B cell (primary cell): ENCODE measurements at regions not wholly inside any gene's neighbourhood (a gene's known extent, or its start where the extent isn't known, plus 50 kb on each side); places are given as distances from the start of the nearest gene placed in this dataset.

Experiments
- ATAC-seq: fragments of 200-7000 bp; cut with Tn5 transposase; one replicate; pipeline ENCODE4 v1.10.0; 2021; ENCODE audit warnings: low read depth, mild to moderate bottlenecking, moderate number of reproducible peaks, moderate library complexity
- CTCF ChIA-PET: fragments of 350-600 bp; sonication (Branson Sonifier 250); formaldehyde crosslinking; loops from one replicate; lab custom pipeline; 2021; ENCODE audit warnings: antibody characterized with exemption, inconsistent platforms; lab: Charles Lee
- POLR2A ChIA-PET: fragments of 350-600 bp; sonication (Branson Sonifier 250); formaldehyde crosslinking; loops from one replicate; lab custom pipeline; 2021; ENCODE audit warnings: antibody characterized with exemption; lab: Charles Lee
- DNase-seq: peaks from one replicate; pipeline ENCODE4 v3.0.0; 2013
- H2AFZ ChIP-seq: 2 replicates; pipeline ENCODE4 v1.6.1; 2012; ENCODE audit warnings: mild to moderate bottlenecking, low read depth, low read length; ENCODE audit not compliant: insufficient read depth, poor library complexity, severe bottlenecking
- H3K27ac ChIP-seq, 2 donors: 1 replicate in 1 of 2; 2 replicates in 1 of 2; pipeline ENCODE4 v1.5.1; 2012 to 2013; ENCODE audit warnings: low read length in 2 of 2, mild to moderate bottlenecking in 2 of 2, moderate library complexity in 1 of 2
- H3K27me3 ChIP-seq, 4 experiments: fragments of 200-600 bp in 1 of 4; sonication (generic) in 1 of 4; replicated peaks in 1 of 4; 1 replicate in 2 of 4; 2 replicates in 2 of 4; pipeline versions ENCODE4 v1.6.1 to v1.7.0; 2013 to 2016; ENCODE audit warnings: low read length in 3 of 4, mild to moderate bottlenecking in 2 of 4, mixed read lengths in 1 of 4, moderate library complexity in 1 of 4; ENCODE audit not compliant: insufficient read depth in 4 of 4, control insufficient read depth in 3 of 4; ENCODE audit errors: control extremely low read depth in 1 of 4
- H3K36me3 ChIP-seq, 2 experiments: replicated peaks in 1 of 2; 1 replicate in 1 of 2; 2 replicates in 1 of 2; pipeline versions ENCODE4 v1.6.1 to v1.7.1; 2013; ENCODE audit warnings: low read length in 1 of 2; ENCODE audit not compliant: insufficient read depth in 2 of 2, control insufficient read depth in 1 of 2; ENCODE audit errors: control extremely low read depth in 1 of 2, extremely low read depth in 1 of 2
- H3K4me1 ChIP-seq, 2 donors: fragments of 200-600 bp in 1 of 2; sonication (generic) in 1 of 2; 1 replicate in 1 of 2; 2 replicates in 1 of 2; pipeline versions ENCODE4 v1.5.1 to v1.6.1; 2013 to 2017; ENCODE audit warnings: low read length in 2 of 2; ENCODE audit not compliant: control insufficient read depth in 2 of 2, insufficient read depth in 2 of 2
- H3K4me2 ChIP-seq: replicated peaks from 2 replicates; pipeline ENCODE3; 2012; ENCODE audit warnings: mild to moderate bottlenecking, low read depth, low read length; ENCODE audit not compliant: poor library complexity, severe bottlenecking
- H3K4me3 ChIP-seq, 5 experiments: fragments of 200-600 bp in 1 of 5; sonication (generic) in 1 of 5; 1 replicate in 3 of 5; 2 replicates in 2 of 5; pipeline versions ENCODE4 v1.5.1 to v1.7.0; 2011 to 2016; ENCODE audit warnings: low read length in 4 of 5, mild to moderate bottlenecking in 4 of 5, low read depth in 2 of 5, control low read depth in 1 of 5, moderate library complexity in 1 of 5; ENCODE audit not compliant: insufficient read depth in 1 of 5; ENCODE audit errors: control extremely low read depth in 1 of 5, extremely low read depth in 1 of 5
- H3K79me2 ChIP-seq: fragments of 200-600 bp; sonication (generic); one replicate; pipeline ENCODE4 v1.6.0; 2016; ENCODE audit warnings: low read length; ENCODE audit not compliant: control insufficient read depth, insufficient read depth
- H3K9ac ChIP-seq: fragments of 200-600 bp; sonication (generic); 2 replicates; pipeline ENCODE4 v1.6.1; 2017; ENCODE audit warnings: mild to moderate bottlenecking, low read length, moderate library complexity
- H3K9me3 ChIP-seq, 3 donors: one replicate each; pipeline versions ENCODE4 v1.6.1 to v1.7.1; 2013; ENCODE audit warnings: low read length in 2 of 3; ENCODE audit not compliant: control insufficient read depth in 2 of 3, insufficient read depth in 1 of 3; ENCODE audit errors: control extremely low read depth in 1 of 3
- H4K20me1 ChIP-seq: 2 replicates; pipeline ENCODE4 v1.6.0; 2012; ENCODE audit warnings: mild to moderate bottlenecking, low read length; ENCODE audit not compliant: insufficient read depth, control insufficient read depth, poor library complexity, severe bottlenecking
- H3K27ac Mint-ChIP-seq: one replicate; pipeline ENCODE4 v1.8.0; 2021; ENCODE audit warnings: mixed read lengths
- H3K27me3 Mint-ChIP-seq: one replicate; pipeline ENCODE4 v1.8.0; 2021; ENCODE audit warnings: mixed read lengths
- H3K4me1 Mint-ChIP-seq: one replicate; pipeline ENCODE4 v1.8.0; 2021; ENCODE audit warnings: mixed read lengths
- H3K4me3 Mint-ChIP-seq: one replicate; pipeline ENCODE4 v1.8.0; 2021; ENCODE audit warnings: mixed read lengths
- H3K9me3 Mint-ChIP-seq: one replicate; pipeline ENCODE4 v1.8.0; 2022; ENCODE audit warnings: mixed read lengths; ENCODE audit not compliant: insufficient read depth
- EZH2 ChIP-seq: IDR thresholded peaks from 2 replicates; pipeline ENCODE4 v1.6.1; 2012; ENCODE audit warnings: borderline replicate concordance, low read depth, mild to moderate bottlenecking, moderate library complexity, low read length; ENCODE audit not compliant: insufficient read depth, poor library complexity, severe bottlenecking
- WGBS: methylation state at CpG from one replicate; pipeline ENCODE4 v1.1.5; 2013; ENCODE audit warnings: missing lambda C conversion rate; ENCODE audit not compliant: insufficient coverage; 5-methylcytosine and 5-hydroxymethylcytosine counted together
- intact Hi-C: fragments of 100-400 bp; cut with micrococcal nuclease; formaldehyde crosslinking; loops from one replicate; pipeline ENCODE4 v1.10.0; 2022
- TF ChIP-seq, protein P1 (sequence below): fragments of 200-600 bp; IDR thresholded peaks from one replicate; pipeline ENCODE4 v1.8.0; 2022; ENCODE audit warnings: antibody characterized with exemption, mild to moderate bottlenecking

DNA sequence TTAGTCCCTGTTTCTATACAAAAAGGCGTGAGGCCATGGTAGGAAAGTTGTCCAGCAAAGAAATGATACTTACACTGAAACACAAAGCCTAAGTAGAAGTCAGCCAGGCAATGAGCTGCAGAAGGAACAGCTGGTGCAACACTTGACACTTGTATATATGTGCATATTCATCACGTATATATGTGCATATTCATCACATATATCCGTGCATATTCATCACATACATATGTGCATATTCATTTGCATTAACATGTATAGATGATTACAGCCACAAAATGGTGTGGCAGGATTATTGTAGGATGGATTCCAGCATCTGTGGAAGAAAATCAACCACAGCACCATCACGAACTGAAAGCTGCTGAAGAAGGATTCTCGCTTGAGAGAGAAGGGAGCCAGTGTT is 189.0 kb upstream of the RGS18 start:
- Histone ChIP-seq H3K27ac (no peak overlapping the region), H4K20me1 (no peaks in the 10 kb centered on the region), H3K36me3 (no peaks in the 10 kb centered on the region), H3K9me3 (peaks cover 0 to 2% (median 0%) of the 10 kb centered on the region in 3 donors), H3K27me3 (no peaks in the 10 kb centered on the region), H3K4me1 (no peaks in the 10 kb centered on the region), H3K4me3 (no peak overlapping the region), H3K4me2 (no peak overlapping the region), H3K79me2 (no peaks in the 10 kb centered on the region), H2AFZ (no peak overlapping the region), H3K9ac (no peak overlapping the region)
- ATAC-seq (no peak), DNase-seq (no peak)
- CTCF ChIA-PET = no interaction called here
- no peak overlapping the region for H3K4me3 Mint-ChIP-seq
- no peaks in the 10 kb centered on the region for H3K9me3 Mint-ChIP-seq
- no peak overlapping the region for H3K27ac Mint-ChIP-seq
- intact Hi-C loops = no loop called here
- no peaks in the 10 kb centered on the region for H3K4me1 Mint-ChIP-seq
- no peaks in the 10 kb centered on the region for H3K27me3 Mint-ChIP-seq
- TF ChIP-seq EZH2 = no peak
- TF ChIP-seq, protein P1, sequence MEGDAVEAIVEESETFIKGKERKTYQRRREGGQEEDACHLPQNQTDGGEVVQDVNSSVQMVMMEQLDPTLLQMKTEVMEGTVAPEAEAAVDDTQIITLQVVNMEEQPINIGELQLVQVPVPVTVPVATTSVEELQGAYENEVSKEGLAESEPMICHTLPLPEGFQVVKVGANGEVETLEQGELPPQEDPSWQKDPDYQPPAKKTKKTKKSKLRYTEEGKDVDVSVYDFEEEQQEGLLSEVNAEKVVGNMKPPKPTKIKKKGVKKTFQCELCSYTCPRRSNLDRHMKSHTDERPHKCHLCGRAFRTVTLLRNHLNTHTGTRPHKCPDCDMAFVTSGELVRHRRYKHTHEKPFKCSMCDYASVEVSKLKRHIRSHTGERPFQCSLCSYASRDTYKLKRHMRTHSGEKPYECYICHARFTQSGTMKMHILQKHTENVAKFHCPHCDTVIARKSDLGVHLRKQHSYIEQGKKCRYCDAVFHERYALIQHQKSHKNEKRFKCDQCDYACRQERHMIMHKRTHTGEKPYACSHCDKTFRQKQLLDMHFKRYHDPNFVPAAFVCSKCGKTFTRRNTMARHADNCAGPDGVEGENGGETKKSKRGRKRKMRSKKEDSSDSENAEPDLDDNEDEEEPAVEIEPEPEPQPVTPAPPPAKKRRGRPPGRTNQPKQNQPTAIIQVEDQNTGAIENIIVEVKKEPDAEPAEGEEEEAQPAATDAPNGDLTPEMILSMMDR = no peak
- WGBS = 100% methylated on average over 1 of the region's 5 CpGs
- POLR2A ChIA-PET = no interaction called here

DNA sequence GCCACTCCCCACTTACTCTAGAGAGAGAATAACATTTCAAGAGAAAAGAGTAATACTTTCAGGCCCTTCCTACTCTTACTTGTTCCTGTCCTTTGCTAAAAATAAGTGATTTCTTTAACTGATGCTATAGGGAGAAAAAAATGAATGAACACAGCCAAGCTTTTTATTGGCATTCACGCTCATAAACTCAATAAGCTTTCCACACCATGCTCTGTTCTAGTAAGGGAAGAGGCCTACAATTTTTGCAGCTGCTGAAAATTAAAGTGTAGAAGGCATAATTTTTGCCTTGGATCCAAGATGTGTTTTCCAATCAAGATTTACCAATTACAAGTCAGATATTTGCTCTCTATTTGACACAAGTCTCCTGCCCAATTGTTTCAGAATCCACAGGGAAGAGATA is 188.1 kb upstream of the RGS18 start:
- H3K4me3 ChIP-seq = no peak overlapping the region
- no peak overlapping the region for H3K27ac Mint-ChIP-seq
- H3K4me3 Mint-ChIP-seq = no peak overlapping the region
- no peaks in the 10 kb centered on the region for H3K79me2 ChIP-seq
- no peak overlapping the region for H3K27ac ChIP-seq
- no peaks in the 10 kb centered on the region for H4K20me1 ChIP-seq
- no peak for DNase-seq
- no peaks in the 10 kb centered on the region for H3K4me1 ChIP-seq
- no peak overlapping the region for H3K9ac ChIP-seq
- peaks cover 0 to 2% (median 0%) of the 10 kb centered on the region in 3 donors for H3K9me3 ChIP-seq
- H3K27me3 ChIP-seq = no peaks in the 10 kb centered on the region
- ChIA-PET POLR2A (no interaction called here), CTCF (no interaction called here)
- intact Hi-C loops = no loop called here
- H3K36me3 ChIP-seq = no peaks in the 10 kb centered on the region
- no peak overlapping the region for H3K4me2 ChIP-seq
- no peaks in the 10 kb centered on the region for H3K4me1 Mint-ChIP-seq
- ATAC-seq = no peak
- no peak overlapping the region for H2AFZ ChIP-seq
- H3K27me3 Mint-ChIP-seq = no peaks in the 10 kb centered on the region
- peaks cover 2% of the 10 kb centered on the region for H3K9me3 Mint-ChIP-seq
- TF ChIP-seq, protein P1 = no peak
- no peak for TF ChIP-seq EZH2
- no CpG with 5 or more reads among the region's 1 CpG for WGBS
